ENCODE measurements at regions not wholly inside any gene's neighbourhood (a gene's known extent, or its start where the extent isn't known, plus 50 kb on each side); places are given as distances from the start of the nearest gene placed in this dataset.

DNA sequence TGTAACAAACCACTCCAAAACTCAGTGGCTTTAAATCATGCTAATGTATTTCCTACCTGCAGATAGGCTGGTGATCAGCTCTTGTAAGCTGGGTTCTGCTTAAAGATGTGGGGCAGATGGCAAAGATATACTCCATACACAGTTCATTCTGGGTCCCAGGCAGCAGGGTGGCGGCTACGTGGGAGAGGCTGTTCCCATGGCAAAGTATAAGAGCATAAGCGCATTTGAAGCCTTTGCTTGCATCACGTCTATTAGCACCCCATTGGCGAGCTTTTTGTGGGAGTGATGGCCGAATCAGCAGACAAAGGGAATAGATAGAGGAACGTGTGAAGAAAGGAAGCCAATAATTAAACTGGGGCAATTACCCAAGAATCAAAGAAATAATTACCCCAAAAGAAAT is 523.1 kb downstream of the SPATA31D1 start:
- no peak for TF ChIP-seq EP300 (IDR thresholded peaks at IDR 0.05; ENCODE audit: borderline replicate concordance)
- no peak for TF ChIP-seq NFIC (IDR thresholded peaks at IDR 0.05)
- no peak for TF ChIP-seq TAF1 (IDR thresholded peaks at IDR 0.05; ENCODE audit: low read depth)
- no peak for TF ChIP-seq CEBPB (IDR thresholded peaks at IDR 0.05)
- TF ChIP-seq RAD21 (IDR thresholded peaks at IDR 0.05; ENCODE audit: low read depth), result no peak
- no peak for TF ChIP-seq TEAD4 (IDR thresholded peaks at IDR 0.05)
- TF ChIP-seq CREB1 (IDR thresholded peaks at IDR 0.05; ENCODE audit: low read depth), result no peak
- TF ChIP-seq, protein P1, sequence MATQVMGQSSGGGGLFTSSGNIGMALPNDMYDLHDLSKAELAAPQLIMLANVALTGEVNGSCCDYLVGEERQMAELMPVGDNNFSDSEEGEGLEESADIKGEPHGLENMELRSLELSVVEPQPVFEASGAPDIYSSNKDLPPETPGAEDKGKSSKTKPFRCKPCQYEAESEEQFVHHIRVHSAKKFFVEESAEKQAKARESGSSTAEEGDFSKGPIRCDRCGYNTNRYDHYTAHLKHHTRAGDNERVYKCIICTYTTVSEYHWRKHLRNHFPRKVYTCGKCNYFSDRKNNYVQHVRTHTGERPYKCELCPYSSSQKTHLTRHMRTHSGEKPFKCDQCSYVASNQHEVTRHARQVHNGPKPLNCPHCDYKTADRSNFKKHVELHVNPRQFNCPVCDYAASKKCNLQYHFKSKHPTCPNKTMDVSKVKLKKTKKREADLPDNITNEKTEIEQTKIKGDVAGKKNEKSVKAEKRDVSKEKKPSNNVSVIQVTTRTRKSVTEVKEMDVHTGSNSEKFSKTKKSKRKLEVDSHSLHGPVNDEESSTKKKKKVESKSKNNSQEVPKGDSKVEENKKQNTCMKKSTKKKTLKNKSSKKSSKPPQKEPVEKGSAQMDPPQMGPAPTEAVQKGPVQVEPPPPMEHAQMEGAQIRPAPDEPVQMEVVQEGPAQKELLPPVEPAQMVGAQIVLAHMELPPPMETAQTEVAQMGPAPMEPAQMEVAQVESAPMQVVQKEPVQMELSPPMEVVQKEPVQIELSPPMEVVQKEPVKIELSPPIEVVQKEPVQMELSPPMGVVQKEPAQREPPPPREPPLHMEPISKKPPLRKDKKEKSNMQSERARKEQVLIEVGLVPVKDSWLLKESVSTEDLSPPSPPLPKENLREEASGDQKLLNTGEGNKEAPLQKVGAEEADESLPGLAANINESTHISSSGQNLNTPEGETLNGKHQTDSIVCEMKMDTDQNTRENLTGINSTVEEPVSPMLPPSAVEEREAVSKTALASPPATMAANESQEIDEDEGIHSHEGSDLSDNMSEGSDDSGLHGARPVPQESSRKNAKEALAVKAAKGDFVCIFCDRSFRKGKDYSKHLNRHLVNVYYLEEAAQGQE (IDR thresholded peaks at IDR 0.05; ENCODE audit: low read depth), result no peak
- no peak for TF ChIP-seq YY1 (IDR thresholded peaks at IDR 0.05; ENCODE audit: low read depth)
- no peak for TF ChIP-seq ZBTB7A (IDR thresholded peaks at IDR 0.05; ENCODE audit: low read depth)
- TF ChIP-seq EGR1 (IDR thresholded peaks at IDR 0.05), result no peak
- TF ChIP-seq, protein P2, sequence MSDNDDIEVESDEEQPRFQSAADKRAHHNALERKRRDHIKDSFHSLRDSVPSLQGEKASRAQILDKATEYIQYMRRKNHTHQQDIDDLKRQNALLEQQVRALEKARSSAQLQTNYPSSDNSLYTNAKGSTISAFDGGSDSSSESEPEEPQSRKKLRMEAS (IDR thresholded peaks at IDR 0.05), result no peak
- TF ChIP-seq FOXM1 (IDR thresholded peaks at IDR 0.05; ENCODE audit: borderline replicate concordance, low read depth), result no peak
- TF ChIP-seq TCF12 (IDR thresholded peaks at IDR 0.05; ENCODE audit: low read depth), result no peak
- TF ChIP-seq USF1 (IDR thresholded peaks at IDR 0.05), result no peak

- TF ChIP-seq FOXM1 (IDR thresholded peaks at IDR 0.05; ENCODE audit: borderline replicate concordance, low read depth) (no peak), EGR1 (IDR thresholded peaks at IDR 0.05) (no peak)
- TF ChIP-seq, protein P2 (IDR thresholded peaks at IDR 0.05), result no peak
Measured at GRCh38 chr9:82512728-82513127, 524.2 kb downstream of the SPATA31D1 start.

- no peak for TF ChIP-seq FOXM1 (IDR thresholded peaks at IDR 0.05; ENCODE audit: borderline replicate concordance, low read depth)
- no peak for TF ChIP-seq TAF1 (IDR thresholded peaks at IDR 0.05; ENCODE audit: low read depth)
- TF ChIP-seq EGR1 (IDR thresholded peaks at IDR 0.05), result no peak
- no peak for TF ChIP-seq TEAD4 (IDR thresholded peaks at IDR 0.05)
- TF ChIP-seq ZBTB7A (IDR thresholded peaks at IDR 0.05; ENCODE audit: low read depth), result no peak
- TF ChIP-seq NFIC (IDR thresholded peaks at IDR 0.05), result no peak
- no peak for TF ChIP-seq USF1 (IDR thresholded peaks at IDR 0.05)
- no peak for TF ChIP-seq EP300 (IDR thresholded peaks at IDR 0.05; ENCODE audit: borderline replicate concordance)
Measured at GRCh38 chr9:82513242-82513751, 524.7 kb downstream of the SPATA31D1 start.

GRCh38 chr9:82513976-82514735 is 525.6 kb downstream of the SPATA31D1 start:
- TF ChIP-seq TCF12 (IDR thresholded peaks at IDR 0.05; ENCODE audit: low read depth) (no peak), CREB1 (IDR thresholded peaks at IDR 0.05; ENCODE audit: low read depth) (no peak), TEAD4 (IDR thresholded peaks at IDR 0.05) (no peak; the same call in 1 of the 2 replicates), NFIC (IDR thresholded peaks at IDR 0.05) (peak; percentile 20; the same call in 1 of the 2 replicates)

- TF ChIP-seq USF1 (IDR thresholded peaks at IDR 0.05) (no peak), YY1 (IDR thresholded peaks at IDR 0.05; ENCODE audit: low read depth) (no peak), NFIC (IDR thresholded peaks at IDR 0.05) (no peak), ZBTB7A (IDR thresholded peaks at IDR 0.05; ENCODE audit: low read depth) (no peak), TAF1 (IDR thresholded peaks at IDR 0.05; ENCODE audit: low read depth) (no peak), CEBPB (IDR thresholded peaks at IDR 0.05) (no peak), FOXM1 (IDR thresholded peaks at IDR 0.05; ENCODE audit: borderline replicate concordance, low read depth) (no peak), EGR1 (IDR thresholded peaks at IDR 0.05) (no peak), CREB1 (IDR thresholded peaks at IDR 0.05; ENCODE audit: low read depth) (no peak), EP300 (IDR thresholded peaks at IDR 0.05; ENCODE audit: borderline replicate concordance) (no peak)
Measured at GRCh38 chr9:82518868-82519267, 530.3 kb downstream of the SPATA31D1 start.

GRCh38 chr9:82519332-82519731 is 530.8 kb downstream of the SPATA31D1 start:
- no peak for TF ChIP-seq TEAD4 (IDR thresholded peaks at IDR 0.05)
- no peak for TF ChIP-seq EGR1 (IDR thresholded peaks at IDR 0.05)
- no peak for TF ChIP-seq NFIC (IDR thresholded peaks at IDR 0.05)
- no peak for TF ChIP-seq TAF1 (IDR thresholded peaks at IDR 0.05; ENCODE audit: low read depth)
- TF ChIP-seq TCF12 (IDR thresholded peaks at IDR 0.05; ENCODE audit: low read depth), result no peak
- no peak for TF ChIP-seq ZBTB7A (IDR thresholded peaks at IDR 0.05; ENCODE audit: low read depth)
- TF ChIP-seq, protein P1 (IDR thresholded peaks at IDR 0.05; ENCODE audit: low read depth), result no peak
- no peak for TF ChIP-seq EP300 (IDR thresholded peaks at IDR 0.05; ENCODE audit: borderline replicate concordance)
- no peak for TF ChIP-seq FOXM1 (IDR thresholded peaks at IDR 0.05; ENCODE audit: borderline replicate concordance, low read depth)
- no peak for TF ChIP-seq RAD21 (IDR thresholded peaks at IDR 0.05; ENCODE audit: low read depth)
- TF ChIP-seq CEBPB (IDR thresholded peaks at IDR 0.05), result no peak
- no peak for TF ChIP-seq CREB1 (IDR thresholded peaks at IDR 0.05; ENCODE audit: low read depth)
- no peak for TF ChIP-seq USF1 (IDR thresholded peaks at IDR 0.05)
- TF ChIP-seq, protein P2 (IDR thresholded peaks at IDR 0.05), result no peak
- TF ChIP-seq YY1 (IDR thresholded peaks at IDR 0.05; ENCODE audit: low read depth), result no peak

Data from Ishikawa (cell line).